ENCODE measurements at regions not wholly inside any gene's neighbourhood (a gene's known extent, or its start where the extent isn't known, plus 50 kb on each side); places are given as distances from the start of the nearest gene placed in this dataset.
"Not testable (repeated sequence)": the region's sequence is repeated elsewhere in the genome, so short reads cannot be mapped to it uniquely, and the experiment has no call there.

DNA sequence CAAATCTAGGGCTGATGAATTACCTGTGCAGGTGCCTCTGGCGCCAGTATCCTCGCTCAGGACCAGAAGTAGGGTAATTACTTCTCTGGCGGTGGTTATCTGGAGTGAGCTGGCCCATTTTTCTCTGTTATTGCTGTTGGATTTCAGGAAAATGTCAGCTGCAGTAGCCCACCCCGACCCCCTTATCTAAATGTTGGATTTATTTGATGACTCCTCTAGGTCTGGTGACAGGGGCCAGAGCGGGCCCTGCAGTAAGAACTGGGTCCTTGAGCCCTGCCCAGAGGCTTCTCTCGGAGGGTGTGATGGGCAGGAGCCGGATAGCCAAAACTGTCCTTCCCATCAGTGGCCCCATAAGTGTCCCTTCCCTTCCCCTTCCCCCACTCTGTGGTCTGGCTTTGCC, 384.3 kb downstream of the PTPRU start:
- Histone ChIP-seq H3K9ac (ENCODE audit: low read depth in 1 of 2, low read length in 2 of 2) (no peak overlapping the region), H3K27me3 (ENCODE audit: control insufficient read depth in 4 of 4, insufficient read depth in 4 of 4, low read length in 3 of 4) (no peaks in the 10 kb centered on the region), H3K9me3 (ENCODE audit: control insufficient read depth in 4 of 4, low read length in 3 of 4) (no peaks in the 10 kb centered on the region), H3K4me3 (ENCODE audit: low read depth in 1 of 3, low read length in 3 of 3) (no peak overlapping the region), H3K36me3 (ENCODE audit: control insufficient read depth in 4 of 4, insufficient read depth in 3 of 4, low read depth in 1 of 4, low read length in 3 of 4) (no peaks in the 10 kb centered on the region), H3K4me1 (ENCODE audit: control insufficient read depth in 4 of 4, insufficient read depth in 4 of 4, low read length in 3 of 4) (no peaks in the 10 kb centered on the region), H3K27ac (ENCODE audit: low read depth in 1 of 2, low read length in 2 of 2) (no peak overlapping the region)
- WGBS: 76% methylated on average over 7 of the region's 7 CpGs
- DNase-seq (ENCODE audit: low spot score): no peak
- no peak for TF ChIP-seq RAD21 (IDR thresholded peaks at IDR 0.05)
- TF ChIP-seq HNF4A (conservative IDR thresholded peaks at IDR 0.05): no peak
- TF ChIP-seq, protein P1, sequence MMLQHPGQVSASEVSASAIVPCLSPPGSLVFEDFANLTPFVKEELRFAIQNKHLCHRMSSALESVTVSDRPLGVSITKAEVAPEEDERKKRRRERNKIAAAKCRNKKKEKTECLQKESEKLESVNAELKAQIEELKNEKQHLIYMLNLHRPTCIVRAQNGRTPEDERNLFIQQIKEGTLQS (IDR thresholded peaks at IDR 0.05): no peak
- TF ChIP-seq TAF1 (conservative IDR thresholded peaks at IDR 0.05): no peak
- no peak for TF ChIP-seq JUND (IDR thresholded peaks at IDR 0.05)
- TF ChIP-seq, protein P2, sequence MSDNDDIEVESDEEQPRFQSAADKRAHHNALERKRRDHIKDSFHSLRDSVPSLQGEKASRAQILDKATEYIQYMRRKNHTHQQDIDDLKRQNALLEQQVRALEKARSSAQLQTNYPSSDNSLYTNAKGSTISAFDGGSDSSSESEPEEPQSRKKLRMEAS (IDR thresholded peaks at IDR 0.05): no peak
- TF ChIP-seq FOXA1 (IDR thresholded peaks at IDR 0.05): no peak
- no peak for TF ChIP-seq GABPA (IDR thresholded peaks at IDR 0.05 in 1 of 2, conservative IDR thresholded peaks at IDR 0.05 in 1 of 2)
- TF ChIP-seq, protein P3, sequence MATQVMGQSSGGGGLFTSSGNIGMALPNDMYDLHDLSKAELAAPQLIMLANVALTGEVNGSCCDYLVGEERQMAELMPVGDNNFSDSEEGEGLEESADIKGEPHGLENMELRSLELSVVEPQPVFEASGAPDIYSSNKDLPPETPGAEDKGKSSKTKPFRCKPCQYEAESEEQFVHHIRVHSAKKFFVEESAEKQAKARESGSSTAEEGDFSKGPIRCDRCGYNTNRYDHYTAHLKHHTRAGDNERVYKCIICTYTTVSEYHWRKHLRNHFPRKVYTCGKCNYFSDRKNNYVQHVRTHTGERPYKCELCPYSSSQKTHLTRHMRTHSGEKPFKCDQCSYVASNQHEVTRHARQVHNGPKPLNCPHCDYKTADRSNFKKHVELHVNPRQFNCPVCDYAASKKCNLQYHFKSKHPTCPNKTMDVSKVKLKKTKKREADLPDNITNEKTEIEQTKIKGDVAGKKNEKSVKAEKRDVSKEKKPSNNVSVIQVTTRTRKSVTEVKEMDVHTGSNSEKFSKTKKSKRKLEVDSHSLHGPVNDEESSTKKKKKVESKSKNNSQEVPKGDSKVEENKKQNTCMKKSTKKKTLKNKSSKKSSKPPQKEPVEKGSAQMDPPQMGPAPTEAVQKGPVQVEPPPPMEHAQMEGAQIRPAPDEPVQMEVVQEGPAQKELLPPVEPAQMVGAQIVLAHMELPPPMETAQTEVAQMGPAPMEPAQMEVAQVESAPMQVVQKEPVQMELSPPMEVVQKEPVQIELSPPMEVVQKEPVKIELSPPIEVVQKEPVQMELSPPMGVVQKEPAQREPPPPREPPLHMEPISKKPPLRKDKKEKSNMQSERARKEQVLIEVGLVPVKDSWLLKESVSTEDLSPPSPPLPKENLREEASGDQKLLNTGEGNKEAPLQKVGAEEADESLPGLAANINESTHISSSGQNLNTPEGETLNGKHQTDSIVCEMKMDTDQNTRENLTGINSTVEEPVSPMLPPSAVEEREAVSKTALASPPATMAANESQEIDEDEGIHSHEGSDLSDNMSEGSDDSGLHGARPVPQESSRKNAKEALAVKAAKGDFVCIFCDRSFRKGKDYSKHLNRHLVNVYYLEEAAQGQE (IDR thresholded peaks at IDR 0.05): no peak
- TF ChIP-seq HNF4G (IDR thresholded peaks at IDR 0.05): no peak
- TF ChIP-seq NR2F2 (IDR thresholded peaks at IDR 0.05): no peak
- TF ChIP-seq RXRA (IDR thresholded peaks at IDR 0.05): no peak
- TF ChIP-seq SP1 (IDR thresholded peaks at IDR 0.05): no peak

DNA sequence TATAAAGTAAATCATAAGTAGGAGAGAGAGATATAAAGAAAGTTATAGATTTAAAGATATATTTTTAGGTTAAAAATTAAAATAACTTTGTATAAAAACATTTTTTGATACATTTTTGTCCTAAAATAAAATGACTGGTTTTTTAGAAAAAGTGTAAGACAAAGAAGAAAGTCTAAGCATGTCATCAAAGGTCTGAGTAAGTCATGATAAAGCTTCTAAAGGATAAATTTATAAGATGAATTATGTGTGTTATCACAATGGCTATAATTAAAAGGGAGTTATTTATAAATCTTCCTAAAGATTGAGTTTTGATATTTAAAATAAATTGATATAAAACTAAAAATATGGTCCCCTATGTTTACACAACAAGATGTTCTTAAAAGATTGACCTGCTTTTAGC, 370.9 kb downstream of the PTPRU start:
- TF ChIP-seq GABPA (IDR thresholded peaks at IDR 0.05 in 1 of 2, conservative IDR thresholded peaks at IDR 0.05 in 1 of 2): no peak
- TF ChIP-seq JUND (IDR thresholded peaks at IDR 0.05): no peak
- no peak for TF ChIP-seq SP1 (IDR thresholded peaks at IDR 0.05)
- no peak for TF ChIP-seq RXRA (IDR thresholded peaks at IDR 0.05)
- no peak for TF ChIP-seq EGR1 (IDR thresholded peaks at IDR 0.05; ENCODE audit: low read depth in 2 of 2)
- TF ChIP-seq, protein P4, sequence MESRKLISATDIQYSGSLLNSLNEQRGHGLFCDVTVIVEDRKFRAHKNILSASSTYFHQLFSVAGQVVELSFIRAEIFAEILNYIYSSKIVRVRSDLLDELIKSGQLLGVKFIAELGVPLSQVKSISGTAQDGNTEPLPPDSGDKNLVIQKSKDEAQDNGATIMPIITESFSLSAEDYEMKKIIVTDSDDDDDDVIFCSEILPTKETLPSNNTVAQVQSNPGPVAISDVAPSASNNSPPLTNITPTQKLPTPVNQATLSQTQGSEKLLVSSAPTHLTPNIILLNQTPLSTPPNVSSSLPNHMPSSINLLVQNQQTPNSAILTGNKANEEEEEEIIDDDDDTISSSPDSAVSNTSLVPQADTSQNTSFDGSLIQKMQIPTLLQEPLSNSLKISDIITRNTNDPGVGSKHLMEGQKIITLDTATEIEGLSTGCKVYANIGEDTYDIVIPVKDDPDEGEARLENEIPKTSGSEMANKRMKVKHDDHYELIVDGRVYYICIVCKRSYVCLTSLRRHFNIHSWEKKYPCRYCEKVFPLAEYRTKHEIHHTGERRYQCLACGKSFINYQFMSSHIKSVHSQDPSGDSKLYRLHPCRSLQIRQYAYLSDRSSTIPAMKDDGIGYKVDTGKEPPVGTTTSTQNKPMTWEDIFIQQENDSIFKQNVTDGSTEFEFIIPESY (IDR thresholded peaks at IDR 0.05): no peak
- TF ChIP-seq, protein P5, sequence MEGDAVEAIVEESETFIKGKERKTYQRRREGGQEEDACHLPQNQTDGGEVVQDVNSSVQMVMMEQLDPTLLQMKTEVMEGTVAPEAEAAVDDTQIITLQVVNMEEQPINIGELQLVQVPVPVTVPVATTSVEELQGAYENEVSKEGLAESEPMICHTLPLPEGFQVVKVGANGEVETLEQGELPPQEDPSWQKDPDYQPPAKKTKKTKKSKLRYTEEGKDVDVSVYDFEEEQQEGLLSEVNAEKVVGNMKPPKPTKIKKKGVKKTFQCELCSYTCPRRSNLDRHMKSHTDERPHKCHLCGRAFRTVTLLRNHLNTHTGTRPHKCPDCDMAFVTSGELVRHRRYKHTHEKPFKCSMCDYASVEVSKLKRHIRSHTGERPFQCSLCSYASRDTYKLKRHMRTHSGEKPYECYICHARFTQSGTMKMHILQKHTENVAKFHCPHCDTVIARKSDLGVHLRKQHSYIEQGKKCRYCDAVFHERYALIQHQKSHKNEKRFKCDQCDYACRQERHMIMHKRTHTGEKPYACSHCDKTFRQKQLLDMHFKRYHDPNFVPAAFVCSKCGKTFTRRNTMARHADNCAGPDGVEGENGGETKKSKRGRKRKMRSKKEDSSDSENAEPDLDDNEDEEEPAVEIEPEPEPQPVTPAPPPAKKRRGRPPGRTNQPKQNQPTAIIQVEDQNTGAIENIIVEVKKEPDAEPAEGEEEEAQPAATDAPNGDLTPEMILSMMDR (IDR thresholded peaks at IDR 0.05; ENCODE audit: low read depth, low read length, missing input control): no peak
- no peak overlapping the region for H3K27ac ChIP-seq (ENCODE audit: low read depth in 1 of 2, low read length in 2 of 2)
- no peak overlapping the region for H3K9ac ChIP-seq (ENCODE audit: low read depth in 1 of 2, low read length in 2 of 2)
- no peaks in the 10 kb centered on the region for H3K36me3 ChIP-seq (ENCODE audit: control insufficient read depth in 4 of 4, insufficient read depth in 3 of 4, low read depth in 1 of 4, low read length in 3 of 4)
- no peak for DNase-seq (ENCODE audit: low spot score)
- no peaks in the 10 kb centered on the region for H3K27me3 ChIP-seq (ENCODE audit: control insufficient read depth in 4 of 4, insufficient read depth in 4 of 4, low read length in 3 of 4)
- peaks cover 0 to 2% (median 0%) of the 10 kb centered on the region in 4 donors for H3K9me3 ChIP-seq (ENCODE audit: control insufficient read depth in 4 of 4, low read length in 3 of 4)
- H3K4me3 ChIP-seq (ENCODE audit: low read depth in 1 of 3, low read length in 3 of 3): no peak overlapping the region
- peaks cover 0 to 8% (median 7%) of the 10 kb centered on the region in 4 donors for H3K4me1 ChIP-seq (ENCODE audit: control insufficient read depth in 4 of 4, insufficient read depth in 4 of 4, low read length in 3 of 4)

DNA sequence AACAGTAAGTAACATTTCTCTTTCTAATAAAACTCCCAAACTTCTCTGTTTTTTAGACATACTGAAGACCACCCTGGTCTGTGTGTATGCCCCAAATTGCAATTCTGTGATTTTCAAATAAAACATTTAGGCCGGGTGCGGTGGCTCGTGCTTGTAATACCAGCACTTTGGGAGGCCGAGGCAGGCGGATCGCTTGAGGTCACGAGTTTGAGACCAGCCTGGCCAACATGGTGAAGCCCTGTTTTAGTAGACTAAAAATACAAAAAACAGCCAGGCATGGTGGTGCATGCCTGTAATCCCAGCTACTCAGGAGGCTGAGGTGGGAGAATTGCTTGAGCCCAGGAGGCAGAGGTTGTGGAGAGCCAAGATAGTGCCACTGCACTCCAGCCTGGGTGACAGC, 368.5 kb downstream of the PTPRU start:
- not testable (repeated sequence) for H3K9ac ChIP-seq (ENCODE audit: low read depth in 1 of 2, low read length in 2 of 2); H3K36me3 ChIP-seq (ENCODE audit: control insufficient read depth in 4 of 4, insufficient read depth in 3 of 4, low read depth in 1 of 4, low read length in 3 of 4); H3K4me3 ChIP-seq (ENCODE audit: low read depth in 1 of 3, low read length in 3 of 3); H3K27ac ChIP-seq (ENCODE audit: low read depth in 1 of 2, low read length in 2 of 2); H3K27me3 ChIP-seq (ENCODE audit: control insufficient read depth in 4 of 4, insufficient read depth in 4 of 4, low read length in 3 of 4); H3K9me3 ChIP-seq (ENCODE audit: control insufficient read depth in 4 of 4, low read length in 3 of 4); H3K4me1 ChIP-seq (ENCODE audit: control insufficient read depth in 4 of 4, insufficient read depth in 4 of 4, low read length in 3 of 4)
- WGBS: 96% methylated on average over 7 of the region's 7 CpGs
- DNase-seq (ENCODE audit: low spot score): peak; percentile 2
